NCI-H345 treated with DMSO at 0.1 percent for 48 hours (cell line): ENCODE measurements at regions not wholly inside any gene's neighbourhood (a gene's known extent, or its start where the extent isn't known, plus 50 kb on each side); places are given as distances from the start of the nearest gene placed in this dataset.

ENCODE experiments used
- DNase-seq: peaks from one replicate; lab custom pipeline; 2025; ENCODE audit not compliant: unreplicated experiment; lab: John Stamatoyannopoulos, UW

GRCh38 chr11:70948855-70949531, 303.4 kb downstream of the SHANK2 start:
- DNase-seq = peak; percentile 95

GRCh38 chr11:70951139-70951804, 301.1 kb downstream of the SHANK2 start:
- no peak for DNase-seq

GRCh38 chr11:70952191-70952590, 300.2 kb downstream of the SHANK2 start:
- DNase-seq = no peak

- no peak for DNase-seq
Measured at GRCh38 chr11:70953720-70954119, 298.7 kb downstream of the SHANK2 start.

GRCh38 chr11:70954471-70954870, 297.9 kb downstream of the SHANK2 start:
- DNase-seq = no peak
